Bronchial epithelial cell (primary cell): ENCODE measurements at regions not wholly inside any gene's neighbourhood (a gene's known extent, or its start where the extent isn't known, plus 50 kb on each side); places are given as distances from the start of the nearest gene placed in this dataset.

Experiments used
- DNase-seq: peaks from one replicate; pipeline ENCODE4 v3.0.0-alpha.2; 2010; ENCODE audit warnings: low read depth
- FAIRE-seq: peaks from 2 replicates; lab custom pipeline; 2011; peaks lifted over from hg19 to GRCh38; lab: Jason Lieb, UNC
- H3K27me3 ChIP-seq: 2 replicates; pipeline ENCODE4 v1.5.1; 2011; ENCODE audit warnings: low read length; ENCODE audit not compliant: control insufficient read depth, insufficient read depth
- H3K36me3 ChIP-seq: 2 replicates; pipeline ENCODE4 v1.5.1; 2011; ENCODE audit warnings: low read length; ENCODE audit not compliant: control insufficient read depth, insufficient read depth
- H3K4me3 ChIP-seq: 2 replicates; pipeline ENCODE4 v1.5.1; 2011; ENCODE audit warnings: mild to moderate bottlenecking, low read depth, low read length, control low read depth
- CTCF ChIP-seq: IDR thresholded peaks from 2 replicates; pipeline ENCODE4 v1.5.1; 2011; ENCODE audit warnings: mild to moderate bottlenecking, moderate library complexity, low read length, control low read depth, inconsistent platforms; ENCODE audit not compliant: insufficient read depth, severe bottlenecking

GRCh38 chr21:32132409-32132808 lies 146.4 kb downstream of the MIS18A start:
- DNase-seq (no peak), FAIRE-seq (no peak)
- no peaks in the 10 kb centered on the region for H3K27me3 ChIP-seq
- TF ChIP-seq CTCF, result no peak
- H3K36me3 ChIP-seq, result no peaks in the 10 kb centered on the region
- no peak overlapping the region for H3K4me3 ChIP-seq

DNA sequence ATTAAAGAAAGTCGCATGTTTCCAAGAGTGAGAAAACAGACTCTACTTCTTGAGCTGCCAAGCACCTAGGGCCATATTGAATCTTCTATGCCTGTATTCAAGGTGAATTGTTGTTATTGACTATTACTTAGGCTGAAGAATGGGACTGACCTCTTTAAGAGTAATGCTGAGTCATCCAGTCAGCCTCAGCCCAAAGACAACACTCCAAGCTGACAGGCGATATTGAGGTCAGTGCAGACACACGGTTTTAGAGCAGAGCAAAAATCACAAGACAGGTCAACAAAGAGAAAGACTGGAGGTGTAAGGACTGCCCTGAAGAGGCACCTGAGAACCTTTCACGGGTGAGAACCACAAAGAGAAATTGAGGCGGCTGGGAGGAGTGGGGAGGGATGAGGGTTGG lies 146.9 kb downstream of the MIS18A start:
- no peaks in the 10 kb centered on the region for H3K36me3 ChIP-seq

GRCh38 chr21:32131164-32131563 lies 147.7 kb downstream of the MIS18A start:
- no peaks in the 10 kb centered on the region for H3K36me3 ChIP-seq
- H3K27me3 ChIP-seq, result no peaks in the 10 kb centered on the region
- TF ChIP-seq CTCF, result no peak
- H3K4me3 ChIP-seq, result no peak overlapping the region
- DNase-seq, result no peak
- FAIRE-seq, result no peak

More for the DNA sequence above, 146.9 kb downstream of the MIS18A start:
- H3K4me3 ChIP-seq, result no peak overlapping the region
- DNase-seq (peak; percentile 12), FAIRE-seq (no peak)
- no peak for TF ChIP-seq CTCF
- H3K27me3 ChIP-seq, result no peaks in the 10 kb centered on the region

- Histone ChIP-seq H3K27me3 (no peaks in the 10 kb centered on the region), H3K4me3 (no peak overlapping the region), H3K36me3 (no peaks in the 10 kb centered on the region)
- DNase-seq (no peak), FAIRE-seq (no peak)
- TF ChIP-seq CTCF, result no peak
These were observed 148.6 kb downstream of the MIS18A start for GRCh38 chr21:32130031-32130891.

DNA sequence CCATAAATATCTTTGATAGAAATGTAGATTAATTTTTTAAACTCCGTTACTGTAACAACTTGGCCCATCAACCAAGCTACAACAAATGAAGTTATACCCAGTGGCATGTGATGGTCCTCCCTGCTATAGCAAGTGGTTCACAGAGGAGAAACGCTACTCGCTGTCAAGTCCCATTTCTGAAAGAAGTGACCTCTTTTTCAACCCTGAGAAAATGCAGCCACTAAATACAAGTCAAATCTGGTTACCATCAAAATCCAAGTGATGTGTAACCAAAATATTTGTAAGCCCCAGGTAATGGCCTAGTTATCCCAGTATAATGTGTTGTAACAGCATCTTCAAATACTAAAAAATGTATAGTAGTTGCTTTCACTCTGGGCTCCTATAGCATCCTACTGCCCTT lies 151.8 kb downstream of the MIS18A start:
- Histone ChIP-seq H3K36me3 (no peaks in the 10 kb centered on the region), H3K4me3 (no peak overlapping the region), H3K27me3 (no peaks in the 10 kb centered on the region)
- TF ChIP-seq CTCF, result no peak
- FAIRE-seq (no peak), DNase-seq (no peak)
